ENCODE measurements at regions not wholly inside any gene's neighbourhood (a gene's known extent, or its start where the extent isn't known, plus 50 kb on each side); places are given as distances from the start of the nearest gene placed in this dataset.

DNA sequence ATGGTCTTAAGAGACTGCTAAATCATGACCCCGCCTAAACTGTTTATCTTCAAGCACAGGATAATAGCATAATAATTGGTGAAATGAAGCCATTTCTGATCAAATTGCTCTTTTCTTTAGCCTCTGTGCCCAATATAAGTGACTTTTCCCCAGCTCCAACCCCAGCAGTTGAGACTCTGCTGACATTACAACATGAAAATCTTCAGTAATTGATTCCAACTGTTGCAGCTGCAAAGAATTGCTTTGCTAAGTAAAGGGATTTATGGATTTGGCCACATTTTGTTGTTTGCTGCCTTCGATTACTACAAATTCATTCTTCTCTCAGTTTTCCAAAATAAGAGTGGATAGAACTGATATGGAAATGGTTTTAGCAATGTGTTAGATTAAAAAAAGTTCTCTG lies 576.7 kb upstream of the LRRC4C start:
- TF ChIP-seq, protein P1, sequence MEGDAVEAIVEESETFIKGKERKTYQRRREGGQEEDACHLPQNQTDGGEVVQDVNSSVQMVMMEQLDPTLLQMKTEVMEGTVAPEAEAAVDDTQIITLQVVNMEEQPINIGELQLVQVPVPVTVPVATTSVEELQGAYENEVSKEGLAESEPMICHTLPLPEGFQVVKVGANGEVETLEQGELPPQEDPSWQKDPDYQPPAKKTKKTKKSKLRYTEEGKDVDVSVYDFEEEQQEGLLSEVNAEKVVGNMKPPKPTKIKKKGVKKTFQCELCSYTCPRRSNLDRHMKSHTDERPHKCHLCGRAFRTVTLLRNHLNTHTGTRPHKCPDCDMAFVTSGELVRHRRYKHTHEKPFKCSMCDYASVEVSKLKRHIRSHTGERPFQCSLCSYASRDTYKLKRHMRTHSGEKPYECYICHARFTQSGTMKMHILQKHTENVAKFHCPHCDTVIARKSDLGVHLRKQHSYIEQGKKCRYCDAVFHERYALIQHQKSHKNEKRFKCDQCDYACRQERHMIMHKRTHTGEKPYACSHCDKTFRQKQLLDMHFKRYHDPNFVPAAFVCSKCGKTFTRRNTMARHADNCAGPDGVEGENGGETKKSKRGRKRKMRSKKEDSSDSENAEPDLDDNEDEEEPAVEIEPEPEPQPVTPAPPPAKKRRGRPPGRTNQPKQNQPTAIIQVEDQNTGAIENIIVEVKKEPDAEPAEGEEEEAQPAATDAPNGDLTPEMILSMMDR (IDR thresholded peaks at IDR 0.05 in 4 of 5, conservative IDR thresholded peaks at IDR 0.05 in 1 of 5), result no peak
- no peak for TF ChIP-seq POLR2A (IDR thresholded peaks at IDR 0.05)
